H9 (cell line): ENCODE measurements at regions not wholly inside any gene's neighbourhood (a gene's known extent, or its start where the extent isn't known, plus 50 kb on each side); places are given as distances from the start of the nearest gene placed in this dataset.

ENCODE experiments used
- DNase-seq: peaks from one replicate; pipeline ENCODE4 v3.0.0-alpha.2; 2017
- H2AFZ ChIP-seq: one replicate; pipeline ENCODE4 v1.6.1; 2013; ENCODE audit warnings: mild to moderate bottlenecking, low read length, control low read depth, moderate library complexity
- H2AK5ac ChIP-seq: 2 replicates; pipeline ENCODE4 v1.6.1; 2013; ENCODE audit warnings: low read length, control low read depth, mixed read lengths; ENCODE audit not compliant: insufficient read length
- H2BK120ac ChIP-seq: one replicate; pipeline ENCODE4 v1.6.1; 2013; ENCODE audit warnings: low read depth, mild to moderate bottlenecking, low read length, control low read depth, inconsistent platforms; ENCODE audit not compliant: poor library complexity, severe bottlenecking
- H2BK12ac ChIP-seq: 2 replicates; pipeline ENCODE4 v1.6.1; 2013; ENCODE audit warnings: low read length, control low read depth, mixed read lengths, low read depth; ENCODE audit not compliant: insufficient read length
- H2BK15ac ChIP-seq: 2 replicates; pipeline ENCODE4 v1.6.1; 2013; ENCODE audit warnings: low read depth, low read length, control low read depth
- H2BK20ac ChIP-seq: one replicate; pipeline ENCODE4 v1.6.1; 2013; ENCODE audit warnings: low read depth, mild to moderate bottlenecking, low read length, control low read depth, inconsistent platforms; ENCODE audit not compliant: poor library complexity, severe bottlenecking
- H2BK5ac ChIP-seq: 2 replicates; pipeline ENCODE4 v1.6.1; 2013; ENCODE audit warnings: low read length, control low read depth, mixed read lengths; ENCODE audit not compliant: insufficient read length
- H3K14ac ChIP-seq: 2 replicates; pipeline ENCODE4 v1.6.1; 2013; ENCODE audit warnings: low read length, control low read depth; ENCODE audit not compliant: insufficient read depth
- H3K18ac ChIP-seq: 2 replicates; pipeline ENCODE4 v1.6.1; 2013; ENCODE audit warnings: low read depth, mild to moderate bottlenecking, mixed read lengths, low read length, control low read depth; ENCODE audit not compliant: insufficient read length
- H3K23ac ChIP-seq: 2 replicates; pipeline ENCODE4 v1.6.1; 2013; ENCODE audit warnings: low read length, control low read depth, mixed read lengths, low read depth; ENCODE audit not compliant: insufficient read length
- H3K23me2 ChIP-seq: 2 replicates; pipeline ENCODE4 v1.6.1; 2013; ENCODE audit warnings: low read depth, mild to moderate bottlenecking, mixed read lengths, low read length, control low read depth; ENCODE audit not compliant: insufficient read length, poor library complexity, severe bottlenecking
- H3K27ac ChIP-seq: 2 replicates; pipeline ENCODE4 v1.5.1; 2013; ENCODE audit warnings: low read length, control low read depth, mixed read lengths, low read depth; ENCODE audit not compliant: insufficient read length
- H3K27me3 ChIP-seq: 2 replicates; pipeline ENCODE4 v1.6.1; 2013; ENCODE audit warnings: low read length, control low read depth, inconsistent platforms; ENCODE audit not compliant: insufficient read depth
- H3K4ac ChIP-seq: 2 replicates; pipeline ENCODE4 v1.6.1; 2013; ENCODE audit warnings: low read depth, mild to moderate bottlenecking, control low read depth, inconsistent platforms, low read length, moderate library complexity
- H3K4me1 ChIP-seq: 2 replicates; pipeline ENCODE4 v1.6.1; 2013; ENCODE audit warnings: low read length, control low read depth, inconsistent platforms; ENCODE audit not compliant: insufficient read depth
- H3K4me2 ChIP-seq: 2 replicates; pipeline ENCODE4 v1.6.1; 2013; ENCODE audit warnings: low read length, control low read depth, mixed read lengths; ENCODE audit not compliant: insufficient read length, insufficient read depth
- H3K56ac ChIP-seq: 2 replicates; pipeline ENCODE4 v1.6.1; 2013; ENCODE audit warnings: low read depth, mild to moderate bottlenecking, mixed read lengths, low read length, control low read depth; ENCODE audit not compliant: insufficient read length
- H3K79me1 ChIP-seq: 2 replicates; pipeline ENCODE4 v1.6.1; 2013; ENCODE audit warnings: low read depth, mild to moderate bottlenecking, moderate library complexity, low read length, control low read depth, inconsistent platforms; ENCODE audit not compliant: insufficient read depth, poor library complexity, severe bottlenecking
- H3K79me2 ChIP-seq: 2 replicates; pipeline ENCODE4 v1.6.1; 2013; ENCODE audit warnings: low read length, control low read depth, inconsistent platforms; ENCODE audit not compliant: insufficient read depth
- H3K9ac ChIP-seq: 2 replicates; pipeline ENCODE4 v1.6.1; 2013; ENCODE audit warnings: low read length, control low read depth, mixed read lengths; ENCODE audit not compliant: insufficient read length; ENCODE audit errors: extremely low read depth
- H3K9me3 ChIP-seq: one replicate; pipeline ENCODE4 v1.6.1; 2013; ENCODE audit warnings: low read depth, low read length, inconsistent platforms; ENCODE audit not compliant: control insufficient read depth
- H3T11ph ChIP-seq: one replicate; pipeline ENCODE4 v1.6.1; 2013; ENCODE audit warnings: mild to moderate bottlenecking, low read length, control low read depth, inconsistent platforms
- H4K20me1 ChIP-seq: one replicate; pipeline ENCODE4 v1.6.1; 2013; ENCODE audit not compliant: control insufficient read depth, insufficient read length, insufficient read depth
- H4K5ac ChIP-seq: 2 replicates; pipeline ENCODE4 v1.6.1; 2013; ENCODE audit warnings: low read depth, mild to moderate bottlenecking, mixed read lengths, low read length, control low read depth; ENCODE audit not compliant: insufficient read length
- H4K8ac ChIP-seq: replicated peaks from 2 replicates; pipeline ENCODE4 v1.6.1; 2013; ENCODE audit warnings: low read length, control low read depth, mixed read lengths, low read depth; ENCODE audit not compliant: insufficient read length
- H4K91ac ChIP-seq: 2 replicates; pipeline ENCODE4 v1.6.1; 2013; ENCODE audit warnings: low read depth, mild to moderate bottlenecking, moderate library complexity, mixed read lengths, low read length, control low read depth; ENCODE audit not compliant: insufficient read length
- H3K27ac Mint-ChIP-seq, 3 experiments: 2 replicates in 2 of 3; 3 replicates in 1 of 3; pipeline ENCODE4 v1.8.0; 2020 to 2021; ENCODE audit warnings: mixed read lengths in 3 of 3, mild to moderate bottlenecking in 1 of 3, moderate library complexity in 1 of 3
- H3K27me3 Mint-ChIP-seq: 2 replicates; pipeline ENCODE4 v1.8.0; 2021; ENCODE audit warnings: low read depth, mild to moderate bottlenecking, moderate library complexity, mixed read lengths
- H3K36me3 Mint-ChIP-seq, 3 experiments: 2 replicates in 2 of 3; 3 replicates in 1 of 3; pipeline ENCODE4 v1.8.0; 2020 to 2021; ENCODE audit warnings: low read depth in 3 of 3, mixed read lengths in 3 of 3; ENCODE audit not compliant: insufficient read depth in 1 of 3
- H3K4me1 Mint-ChIP-seq, 2 experiments: 2 replicates each; pipeline ENCODE4 v1.8.0; 2020; ENCODE audit warnings: mixed read lengths in 2 of 2
- H3K4me3 Mint-ChIP-seq, 2 experiments: 2 replicates in 1 of 2; 3 replicates in 1 of 2; pipeline ENCODE4 v1.8.0; 2020 to 2021; ENCODE audit warnings: mild to moderate bottlenecking in 2 of 2, mixed read lengths in 2 of 2, moderate library complexity in 1 of 2
- H3K9me3 Mint-ChIP-seq, 2 experiments: 2 replicates in 1 of 2; 3 replicates in 1 of 2; pipeline ENCODE4 v1.8.0; 2020; ENCODE audit warnings: mild to moderate bottlenecking in 2 of 2, mixed read lengths in 2 of 2, moderate library complexity in 1 of 2
- WGBS: extraction: QIAGEN DNeasy Blood & Tissue Kit; methylation state at CpG from one replicate; pipeline ENCODE4 v1.1.7; 2013; ENCODE audit warnings: missing lambda C conversion rate, low lambda C conversion rate, mixed read lengths; ENCODE audit not compliant: insufficient read length; ENCODE audit errors: extremely low coverage; 5-methylcytosine and 5-hydroxymethylcytosine counted together
- TF ChIP-seq, protein P1 (sequence below): fragments of 200-600 bp; sonication (generic); conservative IDR thresholded peaks from 3 replicates; pipeline ENCODE4 v1.8.0; 2021; ENCODE audit warnings: antibody characterized with exemption, mild to moderate bottlenecking

- no peak overlapping the region for H3K18ac ChIP-seq
- Mint-ChIP-seq H3K4me1 (peaks cover 8 to 10% of the 10 kb centered on the region in 2 experiments), H3K4me3 (no peak overlapping the region), H3K27me3 (no peaks in the 10 kb centered on the region; the same call in 1 of the 2 replicates), H3K27ac (no peak overlapping the region), H3K36me3 (no peaks in the 10 kb centered on the region), H3K9me3 (no peaks in the 10 kb centered on the region)
- H3K27ac ChIP-seq, result no peak overlapping the region
- no peak overlapping the region for H2BK12ac ChIP-seq
- no peak overlapping the region for H3K9ac ChIP-seq
- H4K20me1 ChIP-seq, result no peaks in the 10 kb centered on the region
- WGBS, result no CpG with 5 or more reads among the region's 1 CpG
- H3K23me2 ChIP-seq, result no peaks in the 10 kb centered on the region
- H3T11ph ChIP-seq, result no peak overlapping the region
- H3K4ac ChIP-seq, result no peak overlapping the region
- TF ChIP-seq, protein P1, sequence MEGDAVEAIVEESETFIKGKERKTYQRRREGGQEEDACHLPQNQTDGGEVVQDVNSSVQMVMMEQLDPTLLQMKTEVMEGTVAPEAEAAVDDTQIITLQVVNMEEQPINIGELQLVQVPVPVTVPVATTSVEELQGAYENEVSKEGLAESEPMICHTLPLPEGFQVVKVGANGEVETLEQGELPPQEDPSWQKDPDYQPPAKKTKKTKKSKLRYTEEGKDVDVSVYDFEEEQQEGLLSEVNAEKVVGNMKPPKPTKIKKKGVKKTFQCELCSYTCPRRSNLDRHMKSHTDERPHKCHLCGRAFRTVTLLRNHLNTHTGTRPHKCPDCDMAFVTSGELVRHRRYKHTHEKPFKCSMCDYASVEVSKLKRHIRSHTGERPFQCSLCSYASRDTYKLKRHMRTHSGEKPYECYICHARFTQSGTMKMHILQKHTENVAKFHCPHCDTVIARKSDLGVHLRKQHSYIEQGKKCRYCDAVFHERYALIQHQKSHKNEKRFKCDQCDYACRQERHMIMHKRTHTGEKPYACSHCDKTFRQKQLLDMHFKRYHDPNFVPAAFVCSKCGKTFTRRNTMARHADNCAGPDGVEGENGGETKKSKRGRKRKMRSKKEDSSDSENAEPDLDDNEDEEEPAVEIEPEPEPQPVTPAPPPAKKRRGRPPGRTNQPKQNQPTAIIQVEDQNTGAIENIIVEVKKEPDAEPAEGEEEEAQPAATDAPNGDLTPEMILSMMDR, result no peak
- H2BK120ac ChIP-seq, result no peak overlapping the region
- H3K27me3 ChIP-seq, result no peaks in the 10 kb centered on the region
- H3K23ac ChIP-seq, result no peak overlapping the region
- H4K5ac ChIP-seq, result no peak overlapping the region
- no peak overlapping the region for H4K8ac ChIP-seq
- H3K79me1 ChIP-seq, result no peaks in the 10 kb centered on the region
- H2BK5ac ChIP-seq, result no peak overlapping the region
- no peaks in the 10 kb centered on the region for H3K9me3 ChIP-seq
- H4K91ac ChIP-seq, result no peak overlapping the region
- no peak overlapping the region for H2BK20ac ChIP-seq
- DNase-seq, result no peak
- H2AK5ac ChIP-seq, result no peak overlapping the region
- no peak overlapping the region for H3K14ac ChIP-seq
- no peak overlapping the region for H2AFZ ChIP-seq
- no peaks in the 10 kb centered on the region for H3K4me1 ChIP-seq
- no peak overlapping the region for H3K4me2 ChIP-seq
- H2BK15ac ChIP-seq, result no peak overlapping the region
- no peak overlapping the region for H3K56ac ChIP-seq
- no peaks in the 10 kb centered on the region for H3K79me2 ChIP-seq
These were observed 212.0 kb upstream of the PGR start for GRCh38 chr11:101341578-101341977.
